ENCODE measurements at regions not wholly inside any gene's neighbourhood (a gene's known extent, or its start where the extent isn't known, plus 50 kb on each side); places are given as distances from the start of the nearest gene placed in this dataset.

- no peak for TF ChIP-seq CTCF (IDR thresholded peaks at IDR 0.05; ENCODE audit: extremely low read depth, missing control alignments)
- DNase-seq (ENCODE audit: low spot score): no peak
Observed at GRCh38 chr1:232472485-232473041, 157.4 kb downstream of the SIPA1L2 start.

- no peak for DNase-seq (ENCODE audit: low spot score)
- no peak for TF ChIP-seq CTCF (IDR thresholded peaks at IDR 0.05; ENCODE audit: extremely low read depth, missing control alignments)
Observed at GRCh38 chr1:232471250-232471649, 158.7 kb downstream of the SIPA1L2 start.

- TF ChIP-seq CTCF (IDR thresholded peaks at IDR 0.05; ENCODE audit: extremely low read depth, missing control alignments): no peak
- no peak for DNase-seq (ENCODE audit: low spot score)
Observed at GRCh38 chr1:232470711-232471110, 159.2 kb downstream of the SIPA1L2 start.

GRCh38 chr1:232468249-232468648 is 161.7 kb downstream of the SIPA1L2 start:
- no peak for DNase-seq (ENCODE audit: low spot score)
- TF ChIP-seq CTCF (IDR thresholded peaks at IDR 0.05; ENCODE audit: extremely low read depth, missing control alignments): no peak

- no peak for TF ChIP-seq CTCF (IDR thresholded peaks at IDR 0.05; ENCODE audit: extremely low read depth, missing control alignments)
- DNase-seq (ENCODE audit: low spot score): no peak
Observed at GRCh38 chr1:232467073-232467760, 162.7 kb downstream of the SIPA1L2 start.

GRCh38 chr1:232464325-232464724 is 165.6 kb downstream of the SIPA1L2 start:
- TF ChIP-seq CTCF (IDR thresholded peaks at IDR 0.05; ENCODE audit: extremely low read depth, missing control alignments): no peak
- no peak for DNase-seq (ENCODE audit: low spot score)

- TF ChIP-seq CTCF (IDR thresholded peaks at IDR 0.05; ENCODE audit: extremely low read depth, missing control alignments): no peak
- DNase-seq (ENCODE audit: low spot score): no peak
Observed at GRCh38 chr1:232463225-232463624, 166.7 kb downstream of the SIPA1L2 start.

Measured in GM20000 (cell line).